K562 (cell line): ENCODE measurements at regions not wholly inside any gene's neighbourhood (a gene's known extent, or its start where the extent isn't known, plus 50 kb on each side); places are given as distances from the start of the nearest gene placed in this dataset.

Source experiments
- BRD4 ChIP-seq: fragments of 200-600 bp; sonication (generic); IDR thresholded peaks from 2 replicates; pipeline ENCODE4 v1.6.1; 2017; ENCODE audit warnings: inconsistent platforms
- C11orf30 ChIP-seq: fragments of 450-650 bp; IDR thresholded peaks from 2 replicates; pipeline ENCODE4 v1.6.1; 2016; ENCODE audit warnings: low read depth, mild to moderate bottlenecking
- GATA2 ChIP-seq: sonication (generic); formaldehyde crosslinking; IDR thresholded peaks from 2 replicates; pipeline ENCODE4 v1.4.0; 2020; ENCODE audit warnings: mild to moderate bottlenecking, missing genetic modification reagents
- IRF2 ChIP-seq: sonication (generic); formaldehyde crosslinking; IDR thresholded peaks from 2 replicates; pipeline ENCODE4 v1.8.1; 2022; ENCODE audit warnings: mild to moderate bottlenecking, missing genetic modification reagents
- KHSRP ChIP-seq: fragments of 450-650 bp; IDR thresholded peaks from 2 replicates; pipeline ENCODE4 v1.6.1; 2017
- PPARD ChIP-seq: fragments of 250-450 bp; sonication (Bioruptor Pico); IDR thresholded peaks from 2 replicates; pipeline ENCODE4 v1.8.0; 2022; ENCODE audit warnings: inconsistent platforms, mild to moderate bottlenecking, moderate library complexity
- SMAD4 ChIP-seq: fragments of 250-450 bp; sonication (Bioruptor Pico); conservative IDR thresholded peaks from 2 replicates; pipeline ENCODE4 v1.8.0; 2021; ENCODE audit warnings: inconsistent platforms, mild to moderate bottlenecking, moderate library complexity
- SPI1 ChIP-seq: IDR thresholded peaks from 2 replicates; pipeline ENCODE4 v1.6.1; 2011; ENCODE audit warnings: low read depth, low read length, control low read depth, borderline replicate concordance
- TAF1 ChIP-seq: IDR thresholded peaks from 2 replicates; pipeline ENCODE4 v1.6.1; 2011; ENCODE audit warnings: mild to moderate bottlenecking, low read length, moderate library complexity; ENCODE audit not compliant: insufficient read depth, control insufficient read depth, severe bottlenecking; ENCODE audit errors: extremely low read depth
- TBP ChIP-seq: optimal IDR thresholded peaks from 2 replicates; pipeline ENCODE3; 2011; ENCODE audit warnings: low read depth, low read length, improper control_type of control experiment
- UBTF ChIP-seq, 2 experiments: IDR thresholded peaks; 2 replicates each; pipeline ENCODE4 v1.6.1; 2012; ENCODE audit warnings: improper control_type of control experiment in 2 of 2, low read depth in 2 of 2, low read length in 2 of 2, borderline replicate concordance in 1 of 2
- ZNF311 ChIP-seq: fragments of 250-450 bp; sonication (Bioruptor Pico); IDR thresholded peaks from 2 replicates; pipeline ENCODE4 v1.4.0; 2020; ENCODE audit warnings: mild to moderate bottlenecking, moderate library complexity
- ZNF77 ChIP-seq: fragments of 250-450 bp; sonication (Bioruptor Pico); IDR thresholded peaks from 2 replicates; pipeline ENCODE4 v1.5.0; 2020
- TF ChIP-seq, protein P1 (sequence below), 2 experiments: fragments of 450-650 bp; formaldehyde crosslinking in 1 of 2; IDR thresholded peaks; 2 replicates each; pipeline versions ENCODE4 v1.4.0 to v1.6.1; 2014 to 2020; ENCODE audit warnings: mild to moderate bottlenecking in 2 of 2, borderline replicate concordance in 1 of 2, low read depth in 1 of 2
- TF ChIP-seq, protein P2 (sequence below): fragments of 450-650 bp; formaldehyde crosslinking; IDR thresholded peaks from 2 replicates; pipeline ENCODE4 v1.4.0; 2020; ENCODE audit warnings: mild to moderate bottlenecking, moderate library complexity

DNA sequence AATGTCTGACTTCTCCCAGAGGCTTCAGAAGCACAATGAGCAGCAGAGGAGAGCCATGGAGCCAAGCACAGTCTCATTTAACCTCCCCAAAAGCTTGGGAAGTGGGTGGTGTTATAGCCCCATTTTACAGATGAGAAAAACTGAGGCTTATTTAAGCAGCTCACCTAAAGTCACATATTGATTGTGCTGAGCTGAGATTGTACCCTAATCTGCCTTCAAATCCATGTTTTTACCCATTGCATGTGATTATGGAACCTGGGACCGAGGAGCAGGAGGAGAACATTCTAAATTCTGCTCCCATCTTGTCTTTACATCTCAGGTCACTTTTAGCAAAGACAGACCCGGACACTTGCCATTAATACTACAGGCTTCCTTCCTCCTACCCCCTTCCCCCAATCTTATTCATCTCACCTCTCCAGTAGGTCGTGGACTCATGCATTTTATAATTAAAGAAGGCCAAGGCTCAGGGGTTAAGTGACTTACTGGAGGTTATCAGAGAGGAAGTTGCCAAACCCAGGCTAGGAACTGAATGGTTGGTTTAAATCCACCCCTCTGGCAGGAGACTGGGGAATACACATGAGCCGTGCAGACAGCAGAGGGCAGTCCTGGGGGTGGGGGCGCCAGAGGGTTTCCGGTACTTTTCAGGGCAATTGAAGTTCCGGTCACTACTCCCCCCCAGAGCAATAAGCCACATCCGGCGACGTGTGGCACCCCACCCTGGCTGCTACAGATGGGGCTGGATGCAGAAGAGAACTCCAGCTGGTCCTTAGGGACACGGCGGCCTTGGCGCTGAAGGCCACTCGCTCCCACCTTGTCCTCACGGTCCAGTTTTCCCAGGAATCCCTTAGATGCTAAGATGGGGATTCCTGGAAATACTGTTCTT is 51.0 kb upstream of the IL17B start (continued):
- TF ChIP-seq, protein P1, sequence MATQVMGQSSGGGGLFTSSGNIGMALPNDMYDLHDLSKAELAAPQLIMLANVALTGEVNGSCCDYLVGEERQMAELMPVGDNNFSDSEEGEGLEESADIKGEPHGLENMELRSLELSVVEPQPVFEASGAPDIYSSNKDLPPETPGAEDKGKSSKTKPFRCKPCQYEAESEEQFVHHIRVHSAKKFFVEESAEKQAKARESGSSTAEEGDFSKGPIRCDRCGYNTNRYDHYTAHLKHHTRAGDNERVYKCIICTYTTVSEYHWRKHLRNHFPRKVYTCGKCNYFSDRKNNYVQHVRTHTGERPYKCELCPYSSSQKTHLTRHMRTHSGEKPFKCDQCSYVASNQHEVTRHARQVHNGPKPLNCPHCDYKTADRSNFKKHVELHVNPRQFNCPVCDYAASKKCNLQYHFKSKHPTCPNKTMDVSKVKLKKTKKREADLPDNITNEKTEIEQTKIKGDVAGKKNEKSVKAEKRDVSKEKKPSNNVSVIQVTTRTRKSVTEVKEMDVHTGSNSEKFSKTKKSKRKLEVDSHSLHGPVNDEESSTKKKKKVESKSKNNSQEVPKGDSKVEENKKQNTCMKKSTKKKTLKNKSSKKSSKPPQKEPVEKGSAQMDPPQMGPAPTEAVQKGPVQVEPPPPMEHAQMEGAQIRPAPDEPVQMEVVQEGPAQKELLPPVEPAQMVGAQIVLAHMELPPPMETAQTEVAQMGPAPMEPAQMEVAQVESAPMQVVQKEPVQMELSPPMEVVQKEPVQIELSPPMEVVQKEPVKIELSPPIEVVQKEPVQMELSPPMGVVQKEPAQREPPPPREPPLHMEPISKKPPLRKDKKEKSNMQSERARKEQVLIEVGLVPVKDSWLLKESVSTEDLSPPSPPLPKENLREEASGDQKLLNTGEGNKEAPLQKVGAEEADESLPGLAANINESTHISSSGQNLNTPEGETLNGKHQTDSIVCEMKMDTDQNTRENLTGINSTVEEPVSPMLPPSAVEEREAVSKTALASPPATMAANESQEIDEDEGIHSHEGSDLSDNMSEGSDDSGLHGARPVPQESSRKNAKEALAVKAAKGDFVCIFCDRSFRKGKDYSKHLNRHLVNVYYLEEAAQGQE (IDR thresholded peaks at IDR 0.05; ENCODE audit: borderline replicate concordance) = no peak
- TF ChIP-seq, protein P1 (CRISPR knock-in tag; IDR thresholded peaks at IDR 0.05; ENCODE audit: low read depth) = 0 out of 2 replicates have a peak, but pooled peaks have one; percentile 13
- no peak for TF ChIP-seq ZNF77 (CRISPR knock-in tag)
- no peak for TF ChIP-seq IRF2 (CRISPR knock-in tag)
- no peak for TF ChIP-seq GATA2 (CRISPR knock-in tag)
- TF ChIP-seq, protein P2, sequence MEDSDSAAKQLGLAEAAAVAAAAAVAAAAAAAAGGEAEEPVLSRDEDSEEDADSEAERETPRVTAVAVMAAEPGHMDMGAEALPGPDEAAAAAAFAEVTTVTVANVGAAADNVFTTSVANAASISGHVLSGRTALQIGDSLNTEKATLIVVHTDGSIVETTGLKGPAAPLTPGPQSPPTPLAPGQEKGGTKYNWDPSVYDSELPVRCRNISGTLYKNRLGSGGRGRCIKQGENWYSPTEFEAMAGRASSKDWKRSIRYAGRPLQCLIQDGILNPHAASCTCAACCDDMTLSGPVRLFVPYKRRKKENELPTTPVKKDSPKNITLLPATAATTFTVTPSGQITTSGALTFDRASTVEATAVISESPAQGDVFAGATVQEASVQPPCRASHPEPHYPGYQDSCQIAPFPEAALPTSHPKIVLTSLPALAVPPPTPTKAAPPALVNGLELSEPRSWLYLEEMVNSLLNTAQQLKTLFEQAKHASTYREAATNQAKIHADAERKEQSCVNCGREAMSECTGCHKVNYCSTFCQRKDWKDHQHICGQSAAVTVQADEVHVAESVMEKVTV = no peak
- no peak for TF ChIP-seq C11orf30
- TF ChIP-seq TAF1 = peak; percentile 51
- TF ChIP-seq TBP = peak; percentile 53
- peak; percentile 51; the same call in 1 of the 2 replicates for TF ChIP-seq SMAD4 (CRISPR knock-in tag)
- no peak for TF ChIP-seq PPARD (CRISPR knock-in tag)
- TF ChIP-seq ZNF311 = no peak
- no peak for TF ChIP-seq BRD4
- no peak for TF ChIP-seq KHSRP
- TF ChIP-seq UBTF (IDR thresholded peaks at IDR 0.05; ENCODE audit: borderline replicate concordance in 1 of 2, low read depth in 2 of 2, low read length in 2 of 2) = 0 out of 4 replicates have a peak, but pooled peaks of 1 of the 2 experiments have one; percentile 53
- peak; percentile 85 for TF ChIP-seq SPI1
